HG02623 (cell line): ENCODE measurements at regions not wholly inside any gene's neighbourhood (a gene's known extent, or its start where the extent isn't known, plus 50 kb on each side); places are given as distances from the start of the nearest gene placed in this dataset.

Experiments used
- ATAC-seq: cut with Tn5 transposase; IDR thresholded peaks from one replicate; pipeline ENCODE4 v1.9.1; 2021; ENCODE audit warnings: moderate library complexity; ENCODE audit not compliant: unreplicated experiment

DNA sequence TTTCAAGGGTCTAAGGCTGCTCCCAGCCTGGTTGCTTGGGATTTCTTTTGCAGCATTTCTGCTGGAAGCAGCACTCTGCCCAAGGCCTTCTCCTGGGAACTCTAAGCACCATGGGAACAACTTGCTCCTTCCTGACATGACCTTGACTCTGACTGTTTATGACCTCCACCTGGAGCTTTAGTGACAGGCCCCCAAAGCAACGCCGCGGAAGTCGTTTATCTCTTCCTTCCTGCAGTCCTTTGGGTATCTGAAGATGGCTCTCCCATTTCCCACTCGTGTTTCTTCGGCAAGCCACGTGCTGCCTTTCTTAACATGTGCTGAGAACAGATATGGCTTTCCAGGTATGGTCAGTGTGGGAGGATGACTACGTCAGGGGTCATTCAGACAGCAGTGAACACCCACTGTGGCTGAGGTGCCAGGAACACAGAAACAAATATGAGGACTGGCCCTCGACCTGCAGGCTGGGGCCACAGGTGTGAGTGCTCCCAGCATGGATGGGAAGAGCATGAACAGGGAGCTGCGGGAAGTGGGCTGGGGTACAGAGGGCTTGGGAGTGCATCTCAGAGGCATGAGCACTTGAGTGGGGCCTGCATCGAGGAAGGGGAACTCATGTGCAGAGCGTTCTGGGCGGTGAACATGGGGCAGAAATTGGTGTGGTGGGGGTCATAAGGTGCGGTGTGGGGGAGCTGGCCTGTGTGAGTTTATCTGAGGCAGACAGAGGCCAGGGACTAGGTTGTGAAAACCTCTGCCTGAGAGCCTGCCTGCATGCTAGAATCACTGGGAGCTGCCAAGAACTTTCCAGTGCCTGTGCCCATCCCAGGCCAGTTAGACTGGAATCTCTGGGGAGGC, 140.5 kb downstream of the TSN start:
- no peak for ATAC-seq

DNA sequence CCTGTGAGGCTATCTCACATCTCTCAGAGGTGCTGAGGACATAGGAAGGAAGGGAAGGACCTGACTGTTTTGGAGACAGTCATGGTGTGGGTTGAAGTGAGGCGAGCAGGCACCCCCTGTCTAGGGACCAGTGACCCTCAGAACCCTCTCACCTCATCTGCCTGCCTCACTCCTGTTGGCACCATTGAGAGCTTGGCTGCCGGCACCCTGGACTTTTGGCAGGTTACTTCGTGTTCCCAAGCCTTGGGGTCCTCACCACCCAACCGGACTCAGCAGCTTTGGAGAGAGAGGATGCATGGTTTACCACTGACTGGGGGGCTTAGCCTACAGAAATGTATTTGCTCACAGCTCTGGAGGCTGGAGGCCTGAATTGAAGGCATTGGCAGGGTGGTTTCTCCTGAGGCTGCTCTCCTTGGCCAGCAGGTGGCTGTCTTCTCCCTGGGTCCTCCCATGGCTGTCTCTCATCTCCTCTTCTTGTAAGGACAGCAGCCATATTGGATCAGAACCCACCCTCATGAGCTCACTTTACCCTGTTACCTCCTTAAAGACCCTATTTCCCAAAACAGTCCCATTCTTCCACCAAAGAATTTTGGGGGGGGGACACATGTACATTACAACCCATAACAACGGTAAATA, 142.0 kb downstream of the TSN start:
- ATAC-seq: peak; percentile 72

DNA sequence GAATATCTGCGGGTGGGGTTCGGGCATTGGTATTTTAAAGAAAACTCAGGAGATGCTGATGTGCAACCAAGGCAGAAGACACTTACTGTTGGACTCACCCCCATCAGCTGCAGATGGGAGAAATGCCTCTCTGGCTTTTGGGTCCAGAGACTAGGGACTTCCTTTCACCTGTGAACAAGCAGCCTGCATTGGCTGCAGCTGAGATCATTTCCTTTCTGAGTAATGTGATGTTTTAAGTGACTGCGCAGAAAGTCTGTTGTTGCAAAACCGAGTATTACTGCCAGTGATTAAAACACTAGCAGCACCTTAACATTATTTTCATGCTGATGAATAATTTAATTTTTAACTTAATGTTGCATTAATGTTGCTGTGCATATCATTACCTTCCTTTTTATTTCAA, 143.0 kb downstream of the TSN start:
- ATAC-seq: no peak

GRCh38 chr2:121900391-121900790, 144.9 kb downstream of the TSN start:
- no peak for ATAC-seq

GRCh38 chr2:121902171-121902591, 146.7 kb downstream of the TSN start:
- no peak for ATAC-seq

GRCh38 chr2:121902616-121903015, 147.2 kb downstream of the TSN start:
- ATAC-seq: no peak

DNA sequence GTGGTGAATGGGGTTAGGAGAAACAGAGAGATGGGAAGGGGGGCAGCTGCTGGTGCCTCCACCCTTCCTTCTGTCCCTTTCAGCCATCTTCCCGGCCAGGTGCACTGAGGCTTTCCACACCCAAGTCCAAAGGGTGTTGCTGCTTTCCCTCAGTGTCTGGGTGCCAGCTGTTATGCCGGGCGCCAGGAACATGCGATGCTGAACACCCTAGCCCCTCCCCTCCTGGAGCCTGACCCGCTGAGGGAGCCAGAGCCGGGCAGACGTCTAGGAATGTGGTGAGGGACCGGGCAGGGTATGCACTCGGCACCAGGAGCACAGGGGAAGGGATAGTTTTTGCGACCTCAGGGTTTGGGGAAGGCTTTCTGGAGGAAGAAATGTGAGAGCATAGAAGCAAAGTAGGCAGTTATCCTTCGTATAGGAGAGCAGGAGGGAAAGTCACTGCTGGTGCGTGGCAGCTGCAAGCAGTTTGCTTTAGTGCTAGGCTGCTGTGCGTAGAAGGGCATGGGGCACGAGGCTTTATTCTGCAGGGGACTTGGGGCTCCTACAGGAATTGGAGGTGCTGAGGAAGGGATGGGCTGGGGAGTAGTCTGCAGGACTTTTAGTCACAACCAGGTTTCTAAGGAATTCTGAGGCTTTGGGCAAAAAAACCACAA, 147.7 kb downstream of the TSN start:
- no peak for ATAC-seq

- no peak for ATAC-seq
These were observed 149.2 kb downstream of the TSN start for GRCh38 chr2:121904656-121905055.

GRCh38 chr2:121905201-121905600, 149.8 kb downstream of the TSN start:
- no peak for ATAC-seq

DNA sequence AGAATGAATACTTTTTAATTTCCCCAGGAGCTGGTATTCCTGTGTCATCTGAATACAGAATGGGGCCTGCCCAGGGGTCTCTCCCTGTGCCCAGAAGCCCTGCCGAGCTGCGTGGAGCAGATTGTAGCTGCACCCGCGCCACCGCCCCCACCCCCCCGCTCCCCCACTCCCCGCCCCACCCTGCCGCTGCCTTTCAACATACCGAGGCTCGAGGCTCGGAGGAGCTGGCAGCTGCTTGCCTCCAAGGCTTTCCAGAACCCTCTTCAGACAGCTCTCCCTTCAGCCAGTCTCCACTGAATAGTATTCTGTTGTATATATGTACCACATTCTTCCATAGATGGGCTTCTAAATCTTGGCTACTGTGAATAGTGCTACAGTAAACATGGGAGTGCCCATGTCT, 150.7 kb downstream of the TSN start:
- ATAC-seq: no peak

DNA sequence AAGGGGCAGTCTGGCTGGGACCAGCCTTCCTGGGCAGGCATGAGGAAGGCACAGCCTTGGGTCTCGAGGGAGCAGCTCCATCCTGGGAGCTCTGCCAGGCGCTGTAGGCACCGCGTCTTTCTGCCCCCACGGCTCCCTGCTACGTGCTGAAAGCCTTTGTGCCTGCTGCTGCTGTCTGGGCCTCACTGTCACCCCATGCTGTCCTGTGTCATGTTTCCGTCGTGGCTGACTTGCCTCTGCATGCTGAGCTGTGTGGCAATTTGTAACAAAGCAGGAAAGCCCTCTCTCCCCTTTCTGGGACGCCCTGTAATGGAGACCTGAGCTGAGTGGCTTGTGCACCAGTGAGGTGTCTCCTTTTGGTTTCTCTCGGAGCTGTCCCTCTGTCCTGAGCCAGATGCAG, 152.5 kb downstream of the TSN start:
- ATAC-seq: no peak

- ATAC-seq: no peak
These were observed 154.7 kb downstream of the TSN start for GRCh38 chr2:121910139-121910538.

DNA sequence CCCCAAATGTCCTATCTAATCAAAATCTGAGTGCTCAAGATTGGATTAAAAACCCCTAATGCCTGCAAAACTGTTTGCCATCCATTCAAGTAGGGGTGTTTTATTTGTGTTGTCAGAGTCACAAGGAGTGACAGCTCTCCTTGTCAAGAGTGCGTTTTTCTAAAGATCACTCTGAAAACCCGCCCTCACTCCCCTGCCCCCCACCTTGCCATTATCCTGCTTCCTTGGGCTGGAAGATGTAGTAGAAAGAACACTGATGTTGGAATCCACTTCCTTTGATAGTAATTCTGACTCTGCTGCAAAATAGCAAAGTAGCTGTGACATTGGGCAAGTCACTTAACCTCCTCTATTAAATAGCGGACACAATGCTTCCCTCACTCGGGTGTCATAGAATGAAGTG, 155.6 kb downstream of the TSN start:
- no peak for ATAC-seq

DNA sequence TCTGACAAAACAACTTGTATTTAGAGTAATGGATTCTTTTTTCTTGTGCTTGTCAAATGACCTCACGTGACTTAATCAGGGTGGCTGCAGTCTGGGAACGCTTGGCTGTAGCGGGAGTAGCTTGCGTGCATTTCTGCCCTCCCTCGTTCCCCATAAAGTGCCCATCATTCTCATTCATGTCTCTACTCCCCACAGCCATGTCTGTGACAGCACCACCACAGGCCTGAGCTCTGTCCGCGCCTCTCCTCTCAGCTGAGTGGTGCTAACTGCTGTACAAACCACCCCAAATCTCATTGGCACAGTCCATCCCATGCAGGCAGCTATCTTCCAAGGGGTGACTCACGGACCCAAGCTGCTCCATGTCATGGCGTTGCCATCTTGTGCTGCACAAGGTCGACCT, 161.7 kb downstream of the TSN start:
- no peak for ATAC-seq

DNA sequence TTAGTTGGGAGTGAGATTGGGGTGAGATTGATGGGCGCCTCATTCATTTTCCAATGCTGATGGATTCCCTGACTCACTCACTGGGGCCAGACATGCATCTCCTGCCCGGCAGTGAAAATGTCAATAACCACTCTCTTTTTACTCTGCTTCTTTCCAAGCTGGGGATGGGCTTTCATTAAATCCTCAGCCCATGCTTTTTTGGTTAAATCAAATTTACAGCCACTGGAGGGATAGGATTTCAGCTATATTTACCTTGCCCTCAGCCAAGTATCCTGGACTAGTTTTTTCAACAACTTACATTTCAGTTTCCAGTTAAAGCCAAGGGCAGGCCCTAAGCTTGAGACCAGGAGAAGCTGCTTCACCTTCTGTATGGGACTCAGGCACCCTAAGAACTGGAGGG, 162.8 kb downstream of the TSN start:
- ATAC-seq: no peak

- ATAC-seq: no peak
These were observed 164.4 kb downstream of the TSN start for GRCh38 chr2:121919803-121920202.

DNA sequence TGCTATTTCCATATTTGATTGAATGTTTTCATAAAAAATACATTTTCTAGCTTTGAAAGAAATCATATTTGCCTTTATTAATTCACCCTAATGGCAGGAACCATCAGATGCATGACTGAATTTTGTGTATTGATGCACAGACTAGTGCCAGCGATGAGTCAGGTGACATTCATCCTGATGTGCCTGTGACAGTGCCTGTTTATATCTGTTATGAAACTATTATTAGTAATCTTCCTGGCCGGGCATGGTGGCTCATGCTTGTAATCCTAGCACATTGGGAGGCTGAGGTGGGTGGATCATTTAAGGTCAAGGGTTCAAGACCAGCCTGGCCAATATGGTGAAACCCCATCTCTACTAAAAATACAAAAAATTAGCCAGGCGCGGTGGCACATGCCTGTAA, 170.0 kb downstream of the TSN start:
- no peak for ATAC-seq

DNA sequence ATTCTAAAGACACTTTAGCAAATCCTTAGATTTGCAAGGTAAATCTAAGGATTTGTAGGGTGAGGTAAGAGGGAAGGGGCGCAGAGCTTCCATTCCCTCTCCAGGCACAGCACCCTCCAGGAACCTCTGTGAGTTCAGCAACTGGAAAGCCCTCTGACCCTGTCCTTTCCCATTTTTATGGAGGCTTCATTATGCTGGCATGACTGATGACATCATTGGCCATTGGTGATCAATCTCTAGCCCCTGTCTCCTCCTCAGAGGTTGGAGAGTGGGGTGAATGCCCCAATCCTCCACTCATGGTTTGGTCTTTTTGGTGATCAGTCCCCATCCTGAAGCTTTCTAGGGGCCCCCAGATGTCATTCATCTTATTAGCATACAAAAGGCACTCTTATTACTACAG, 187.8 kb downstream of the TSN start:
- no peak for ATAC-seq

- no peak for ATAC-seq
These were observed 188.8 kb downstream of the TSN start for GRCh38 chr2:121944072-121944831.

DNA sequence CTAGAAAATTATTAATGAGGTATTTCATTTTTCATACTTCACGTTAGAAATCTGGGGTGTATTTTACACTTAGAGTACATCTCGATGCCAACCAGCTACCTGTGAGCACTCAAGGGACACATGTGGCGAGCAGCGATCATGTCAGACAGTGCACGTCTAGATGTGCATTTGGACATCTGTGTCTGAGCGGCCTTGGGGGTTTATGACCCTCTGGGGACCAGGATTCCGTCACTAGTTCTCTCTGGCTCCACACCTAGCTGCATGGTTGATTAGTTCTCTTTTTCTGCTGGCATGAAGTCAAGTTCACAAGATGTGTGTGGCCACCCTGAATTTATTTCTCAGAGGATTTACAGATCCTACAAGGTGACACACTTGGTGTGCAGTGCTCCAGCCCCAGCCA, 192.2 kb downstream of the TSN start:
- no peak for ATAC-seq

- no peak for ATAC-seq
These were observed 193.8 kb downstream of the TSN start for GRCh38 chr2:121949271-121949670.
